ENCODE measurements at regions not wholly inside any gene's neighbourhood (a gene's known extent, or its start where the extent isn't known, plus 50 kb on each side); places are given as distances from the start of the nearest gene placed in this dataset.

DNA sequence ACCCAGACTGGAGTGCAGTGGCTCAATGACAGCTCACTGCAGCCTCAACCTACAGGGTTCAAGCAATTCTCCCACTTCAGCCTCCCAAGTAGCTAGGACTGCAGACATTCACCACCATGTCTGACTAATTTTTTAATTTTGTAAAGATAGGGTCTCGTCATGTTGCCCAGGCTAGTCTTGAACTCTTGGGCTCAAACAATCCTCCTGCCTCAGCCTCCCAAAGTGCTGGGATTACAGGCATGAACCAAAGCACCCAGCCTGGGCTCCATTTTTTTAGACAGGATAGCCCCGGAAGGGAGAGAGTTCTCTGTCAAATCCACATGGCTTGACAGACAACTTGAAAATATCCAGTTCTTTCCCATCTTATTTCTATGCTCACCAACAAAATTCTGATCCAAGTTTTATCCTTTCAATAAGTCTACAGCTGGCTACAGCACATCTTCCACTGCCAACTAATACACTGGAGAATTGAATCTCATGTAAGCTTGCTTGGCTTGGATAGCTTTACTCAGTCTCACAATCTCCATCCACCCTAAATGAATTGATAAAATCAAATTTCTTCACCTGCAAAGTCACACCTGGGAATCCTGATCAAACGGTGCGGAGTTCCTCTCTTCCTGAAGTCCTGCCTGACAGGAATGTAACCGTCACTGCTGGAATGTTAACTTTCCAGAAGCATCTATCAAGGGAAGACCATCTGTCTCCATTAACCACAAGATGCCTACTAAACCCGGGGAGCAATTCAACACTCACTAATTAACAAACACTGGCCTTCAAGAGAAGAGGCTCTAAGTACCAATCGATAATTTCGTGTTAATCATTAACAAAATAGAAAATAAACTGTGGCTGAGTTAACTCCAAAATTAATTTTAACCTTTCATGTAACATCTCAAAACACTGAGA lies 239.7 kb upstream of the MKLN1 start:
- H3K4me3 Mint-ChIP-seq: no peak overlapping the region
- CTCF ChIA-PET: interaction anchor here (1.5 kb wide), 1 partner anchor 10 kb away, joined by 6 read pairs; no protein-coding TSS in a partner anchor
- H3K36me3 Mint-ChIP-seq (ENCODE audit: low read depth): peaks cover 81% of the 10 kb centered on the region

DNA sequence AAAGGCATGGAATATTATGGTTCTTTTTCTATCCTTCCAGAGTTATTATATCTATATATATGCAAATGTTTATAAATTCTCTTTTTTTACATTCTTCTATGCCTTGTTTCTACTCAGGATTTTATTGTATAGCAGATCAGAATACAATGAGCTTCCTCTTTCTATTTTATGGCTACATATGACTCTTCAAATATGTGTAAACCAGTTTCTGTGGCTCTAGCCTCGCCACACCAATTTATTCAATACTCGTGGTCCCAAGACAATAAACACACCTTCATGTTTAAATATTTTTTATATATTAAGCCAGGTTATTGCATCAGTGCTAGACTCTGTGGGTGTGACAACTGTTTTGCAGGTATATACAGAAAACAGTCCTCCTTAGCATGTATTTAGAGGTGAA lies 237.5 kb upstream of the MKLN1 start:
- H3K36me3 ChIP-seq (ENCODE audit: insufficient read depth, low read length): peaks cover 36% of the 10 kb centered on the region
- H3K4me1 ChIP-seq (ENCODE audit: insufficient read depth, low read length): peaks cover 45% of the 10 kb centered on the region
- H3K27ac ChIP-seq (ENCODE audit: low read depth in 1 of 2, low read length in 2 of 2): no peak overlapping the region
- ChIA-PET CTCF (interaction anchor here (1.1 to 1.7 kb wide), 2 partner anchors 17 to 21 kb away, joined by 3 to 4 read pairs; no protein-coding TSS in a partner anchor), POLR2A (interaction anchor here (0.8 kb wide), 2 partner anchors 17 to 33 kb away, joined by 3 read pairs; no protein-coding TSS in a partner anchor)
- Mint-ChIP-seq H3K36me3 (ENCODE audit: low read depth) (peaks cover 83% of the 10 kb centered on the region), H3K4me3 (no peak overlapping the region), H3K4me1 (ENCODE audit: low read depth) (peaks cover 78% of the 10 kb centered on the region), H3K9me3 (peaks cover 3% of the 10 kb centered on the region), H3K27ac (no peak overlapping the region), H3K27me3 (no peaks in the 10 kb centered on the region)
- no peaks in the 10 kb centered on the region for H3K9me3 ChIP-seq (ENCODE audit: control insufficient read depth in 1 of 2, insufficient read depth in 1 of 2, low read length in 2 of 2)
- DNase-seq (no peak), ATAC-seq (ENCODE audit: poor library complexity) (no peak)
- TF ChIP-seq, protein P1, sequence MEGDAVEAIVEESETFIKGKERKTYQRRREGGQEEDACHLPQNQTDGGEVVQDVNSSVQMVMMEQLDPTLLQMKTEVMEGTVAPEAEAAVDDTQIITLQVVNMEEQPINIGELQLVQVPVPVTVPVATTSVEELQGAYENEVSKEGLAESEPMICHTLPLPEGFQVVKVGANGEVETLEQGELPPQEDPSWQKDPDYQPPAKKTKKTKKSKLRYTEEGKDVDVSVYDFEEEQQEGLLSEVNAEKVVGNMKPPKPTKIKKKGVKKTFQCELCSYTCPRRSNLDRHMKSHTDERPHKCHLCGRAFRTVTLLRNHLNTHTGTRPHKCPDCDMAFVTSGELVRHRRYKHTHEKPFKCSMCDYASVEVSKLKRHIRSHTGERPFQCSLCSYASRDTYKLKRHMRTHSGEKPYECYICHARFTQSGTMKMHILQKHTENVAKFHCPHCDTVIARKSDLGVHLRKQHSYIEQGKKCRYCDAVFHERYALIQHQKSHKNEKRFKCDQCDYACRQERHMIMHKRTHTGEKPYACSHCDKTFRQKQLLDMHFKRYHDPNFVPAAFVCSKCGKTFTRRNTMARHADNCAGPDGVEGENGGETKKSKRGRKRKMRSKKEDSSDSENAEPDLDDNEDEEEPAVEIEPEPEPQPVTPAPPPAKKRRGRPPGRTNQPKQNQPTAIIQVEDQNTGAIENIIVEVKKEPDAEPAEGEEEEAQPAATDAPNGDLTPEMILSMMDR (IDR thresholded peaks at IDR 0.05): no peak
- H3K27me3 ChIP-seq (ENCODE audit: control insufficient read depth in 1 of 2, insufficient read depth in 2 of 2, low read length in 2 of 2): no peaks in the 10 kb centered on the region
- no peak overlapping the region for H3K4me3 ChIP-seq (ENCODE audit: low read length)
- intact Hi-C loops (cut with DNase I, micrococcal nuclease): no loop called here

More for the DNA sequence above, 239.7 kb upstream of the MKLN1 start:
- Histone ChIP-seq H3K4me1 (ENCODE audit: insufficient read depth, low read length) (peaks cover 29% of the 10 kb centered on the region), H3K27me3 (ENCODE audit: control insufficient read depth in 1 of 2, insufficient read depth in 2 of 2, low read length in 2 of 2) (no peaks in the 10 kb centered on the region), H3K27ac (ENCODE audit: low read depth in 1 of 2, low read length in 2 of 2) (no peak overlapping the region), H3K9me3 (ENCODE audit: control insufficient read depth in 1 of 2, insufficient read depth in 1 of 2, low read length in 2 of 2) (no peaks in the 10 kb centered on the region), H3K4me3 (ENCODE audit: low read length) (no peak overlapping the region), H3K36me3 (ENCODE audit: insufficient read depth, low read length) (peaks cover 33% of the 10 kb centered on the region)
- intact Hi-C loops (cut with DNase I, micrococcal nuclease): no loop called here
- peak overlapping the region; percentile 29 for H3K27ac Mint-ChIP-seq
- ATAC-seq (ENCODE audit: poor library complexity): no peak
- TF ChIP-seq, protein P1 (IDR thresholded peaks at IDR 0.05): no peak
- POLR2A ChIA-PET: interaction anchor here (1.3 kb wide), 1 partner anchor 13 kb away, joined by 3 read pairs; no protein-coding TSS in a partner anchor
- H3K27me3 Mint-ChIP-seq: no peaks in the 10 kb centered on the region
- peak in 1 of 14 experiments; percentile 6 for DNase-seq
- H3K9me3 Mint-ChIP-seq: peaks cover 4% of the 10 kb centered on the region
- H3K4me1 Mint-ChIP-seq (ENCODE audit: low read depth): peaks cover 87% of the 10 kb centered on the region

DNA sequence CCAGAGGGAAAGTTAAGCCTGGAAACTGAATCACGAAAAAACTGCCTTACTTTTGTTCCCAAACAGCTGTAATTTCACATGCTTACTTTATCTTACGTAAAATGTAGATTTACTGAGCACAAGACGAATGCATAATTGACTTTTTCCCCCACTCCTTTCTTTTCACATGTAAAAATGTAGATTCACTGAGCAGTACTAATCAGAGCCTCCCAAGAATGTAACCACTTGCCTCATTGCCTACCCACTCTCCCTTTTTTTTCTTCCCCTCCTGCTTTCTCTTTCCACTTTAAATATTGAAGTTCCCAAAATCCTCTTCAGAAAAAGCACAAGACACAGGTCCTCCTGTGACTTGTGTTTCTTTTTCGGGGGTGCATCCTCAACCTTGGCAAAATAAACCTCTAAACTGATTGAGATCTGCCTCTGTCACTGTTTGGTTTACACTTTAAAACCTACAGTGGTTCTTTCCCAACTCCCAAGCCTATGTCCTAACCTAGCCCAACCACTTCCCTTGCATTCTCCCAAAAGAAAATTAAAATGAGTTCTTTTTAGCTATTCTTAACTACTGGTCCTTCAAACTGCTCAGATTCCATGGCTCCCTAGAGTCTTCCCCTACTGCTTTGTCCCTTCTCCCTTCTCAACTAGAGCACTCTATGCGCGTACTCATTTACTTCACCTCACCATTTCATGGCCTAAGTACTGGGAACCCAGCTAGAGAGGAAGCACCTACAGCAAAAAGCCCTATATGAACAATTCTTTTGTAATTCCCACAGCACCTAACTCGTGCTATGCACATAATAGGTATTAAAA lies 236.6 kb upstream of the MKLN1 start:
- TF ChIP-seq, protein P1 (IDR thresholded peaks at IDR 0.05): no peak
- no peak for DNase-seq
- no peaks in the 10 kb centered on the region for H3K27me3 ChIP-seq (ENCODE audit: control insufficient read depth in 1 of 2, insufficient read depth in 2 of 2, low read length in 2 of 2)
- peak overlapping the region; percentile 28 for H3K27ac Mint-ChIP-seq
- H3K4me1 Mint-ChIP-seq (ENCODE audit: low read depth): peaks cover 80% of the 10 kb centered on the region
- H3K27me3 Mint-ChIP-seq: no peaks in the 10 kb centered on the region
- peaks cover 49% of the 10 kb centered on the region for H3K4me1 ChIP-seq (ENCODE audit: insufficient read depth, low read length)
- intact Hi-C loops (cut with DNase I, micrococcal nuclease): no loop called here
- ChIA-PET CTCF (interaction anchor here (1.7 kb wide), 2 partner anchors 18 to 212 kb away, joined by 3 to 4 read pairs; no protein-coding TSS in a partner anchor), POLR2A (no interaction called here)
- peaks cover 86% of the 10 kb centered on the region for H3K36me3 Mint-ChIP-seq (ENCODE audit: low read depth)
- H3K4me3 ChIP-seq (ENCODE audit: low read length): no peak overlapping the region
- no peaks in the 10 kb centered on the region for H3K9me3 ChIP-seq (ENCODE audit: control insufficient read depth in 1 of 2, insufficient read depth in 1 of 2, low read length in 2 of 2)
- H3K27ac ChIP-seq (ENCODE audit: low read depth in 1 of 2, low read length in 2 of 2): no peak overlapping the region
- no peak for ATAC-seq (ENCODE audit: poor library complexity)
- peaks cover 36% of the 10 kb centered on the region for H3K36me3 ChIP-seq (ENCODE audit: insufficient read depth, low read length)
- H3K4me3 Mint-ChIP-seq: peak overlapping the region; percentile 43
- no peaks in the 10 kb centered on the region for H3K9me3 Mint-ChIP-seq
